NCI-H2171 treated with DMSO at 0.1 percent for 48 hours (cell line): ENCODE measurements at regions not wholly inside any gene's neighbourhood (a gene's known extent, or its start where the extent isn't known, plus 50 kb on each side); places are given as distances from the start of the nearest gene placed in this dataset.

Experiments used
- DNase-seq: peaks from one replicate; lab custom pipeline; 2025; lab: John Stamatoyannopoulos, UW

GRCh38 chr9:4435197-4435596 is 55.1 kb upstream of the SLC1A1 start:
- no peak for DNase-seq

DNA sequence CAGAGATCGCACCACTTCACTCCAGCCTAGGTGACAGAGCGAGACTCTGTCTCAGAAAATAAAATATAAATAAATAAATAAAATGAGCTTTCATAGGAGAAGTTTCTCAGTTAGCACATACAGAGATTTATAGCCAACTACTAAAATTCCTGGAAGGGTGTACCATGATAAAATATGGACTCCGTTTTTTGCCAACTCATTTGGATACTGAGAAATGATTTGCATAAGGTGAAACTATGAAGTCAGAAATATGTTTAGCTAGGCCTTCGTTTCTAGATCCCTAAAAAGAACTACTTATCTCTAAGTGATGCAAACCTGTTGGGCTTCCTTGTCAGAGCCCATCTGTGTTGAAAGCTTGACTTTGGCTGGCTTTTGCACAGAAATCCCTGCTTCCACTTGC is 56.9 kb upstream of the SLC1A1 start:
- no peak for DNase-seq

DNA sequence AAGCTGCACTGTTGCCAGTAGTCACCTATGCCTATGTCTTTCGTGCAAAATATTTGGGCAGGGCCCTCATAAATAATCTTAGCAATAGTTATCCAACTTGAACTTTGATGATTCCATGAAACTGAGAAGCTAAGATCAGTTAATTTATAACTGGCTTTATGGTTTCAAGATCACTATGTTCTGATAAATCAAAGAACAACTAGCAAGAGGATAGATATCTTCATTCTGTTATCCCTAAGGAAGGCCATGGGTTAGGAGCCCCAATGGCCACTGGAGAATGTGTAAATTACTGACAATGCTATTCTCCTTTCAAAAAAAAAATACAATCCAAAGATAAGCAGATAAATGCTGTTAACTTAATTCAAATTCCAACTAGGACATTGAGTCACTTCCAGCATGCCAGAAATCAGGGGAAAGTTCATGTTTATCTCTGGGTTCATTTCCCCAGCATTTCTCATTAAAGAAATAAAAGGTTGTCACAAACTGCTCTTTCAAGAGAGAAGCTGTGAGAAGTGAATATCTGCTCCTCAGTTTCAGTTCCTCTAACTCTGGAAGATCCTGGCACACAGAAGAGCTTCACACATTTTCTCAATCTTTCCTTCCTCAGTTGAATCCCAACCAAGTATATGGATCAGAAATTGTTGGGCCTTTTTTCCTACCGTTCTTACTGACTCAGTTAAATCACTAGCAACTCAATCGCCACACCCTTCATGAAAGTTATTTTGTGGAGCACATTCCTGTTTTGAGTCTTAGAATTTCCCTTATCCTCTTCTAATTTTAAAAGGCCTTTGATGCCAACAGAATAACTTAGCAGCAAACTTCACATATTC is 59.6 kb upstream of the SLC1A1 start:
- DNase-seq = no peak

DNA sequence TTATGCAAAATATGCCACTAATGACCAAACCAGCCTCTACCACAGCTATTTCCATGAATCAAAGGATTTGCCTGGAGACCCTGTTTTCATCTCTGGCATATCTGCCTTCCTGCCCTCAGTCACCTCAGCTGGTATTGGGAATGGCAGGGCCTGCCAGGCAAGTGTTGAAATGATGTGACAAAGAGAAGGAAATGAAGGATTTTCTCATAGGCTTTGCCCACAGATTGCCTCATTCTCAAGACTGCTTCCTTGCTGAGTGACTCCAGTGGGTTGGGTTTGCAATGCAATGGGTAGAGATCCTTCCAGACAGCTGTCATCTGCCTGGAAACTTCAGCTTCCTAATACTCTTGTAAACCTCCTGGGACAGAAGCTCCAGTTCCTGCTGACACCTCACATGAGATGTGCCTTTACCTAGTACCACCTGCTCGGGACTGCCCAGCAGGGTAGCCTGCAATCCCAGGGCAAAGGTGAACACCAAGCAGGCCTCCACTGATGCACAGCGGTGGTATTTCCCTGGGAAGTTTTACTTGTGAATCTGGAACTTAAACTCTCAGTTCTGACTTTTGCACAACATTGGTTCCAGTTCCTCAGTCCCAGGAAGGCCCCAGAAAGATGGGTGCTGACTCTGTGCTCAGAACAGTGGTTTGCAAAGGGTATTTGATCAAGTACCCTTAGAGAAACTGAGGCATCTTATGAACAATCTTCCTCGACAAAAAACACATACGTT is 64.8 kb upstream of the SLC1A1 start:
- no peak for DNase-seq

- DNase-seq = no peak
These were observed 65.4 kb upstream of the SLC1A1 start for GRCh38 chr9:4424891-4425290.

DNA sequence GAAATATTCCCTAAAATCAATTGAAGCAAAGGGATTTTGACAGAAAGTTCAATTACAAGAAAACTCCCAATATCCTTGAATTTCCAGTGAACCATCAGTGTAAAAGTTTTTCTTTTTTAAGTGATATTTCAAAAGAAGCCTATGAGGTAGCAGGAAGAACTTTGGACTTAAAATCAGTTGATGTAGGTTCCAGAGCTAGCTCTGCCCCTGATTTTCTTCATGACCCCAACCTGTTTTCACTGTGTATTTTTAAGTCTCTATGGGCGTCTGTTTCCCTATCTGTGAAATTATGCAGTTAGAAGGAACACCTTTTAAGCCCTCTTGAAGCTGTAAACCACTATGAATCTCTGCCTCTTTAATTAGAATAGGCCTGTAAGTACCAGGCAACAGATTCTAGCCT is 66.2 kb upstream of the SLC1A1 start:
- DNase-seq = no peak

DNA sequence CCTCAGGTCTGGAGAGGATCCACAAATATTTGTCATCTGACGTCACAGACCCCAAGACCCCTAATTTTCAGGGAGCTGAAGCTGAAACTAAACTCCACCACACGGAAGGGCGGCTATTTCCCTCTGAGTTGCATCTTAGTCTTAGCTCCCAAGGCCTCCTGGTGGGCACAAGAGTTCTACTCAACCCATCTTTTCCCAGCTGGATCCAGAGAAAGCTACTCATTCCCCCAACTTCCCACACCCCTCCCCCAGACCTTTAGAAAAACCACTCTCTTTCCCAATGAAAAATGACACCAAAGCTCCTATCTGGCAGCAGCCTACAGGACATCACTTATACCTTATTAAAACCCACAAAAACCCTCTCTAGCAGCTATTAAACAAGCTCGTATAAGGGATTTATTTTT is 67.1 kb upstream of the SLC1A1 start:
- no peak for DNase-seq

DNA sequence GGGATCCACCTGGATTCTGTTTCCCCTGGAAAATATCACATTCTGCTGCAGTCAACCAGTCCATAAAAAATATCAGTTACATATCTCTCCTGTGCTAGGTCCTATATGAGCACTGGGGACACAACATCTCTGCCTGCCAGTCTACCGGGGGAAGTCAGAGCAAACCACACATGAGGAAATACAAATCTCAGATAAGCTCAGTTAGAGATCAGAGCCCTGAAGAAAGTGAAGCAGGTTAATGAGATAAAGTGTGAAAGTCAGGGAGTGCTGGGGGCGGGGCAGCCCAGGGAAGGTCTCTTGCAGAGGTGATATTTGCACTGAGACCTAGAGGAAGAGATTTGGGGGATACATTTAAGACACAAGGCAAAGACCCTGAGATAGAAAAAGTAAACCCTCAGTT is 67.8 kb upstream of the SLC1A1 start:
- no peak for DNase-seq

DNA sequence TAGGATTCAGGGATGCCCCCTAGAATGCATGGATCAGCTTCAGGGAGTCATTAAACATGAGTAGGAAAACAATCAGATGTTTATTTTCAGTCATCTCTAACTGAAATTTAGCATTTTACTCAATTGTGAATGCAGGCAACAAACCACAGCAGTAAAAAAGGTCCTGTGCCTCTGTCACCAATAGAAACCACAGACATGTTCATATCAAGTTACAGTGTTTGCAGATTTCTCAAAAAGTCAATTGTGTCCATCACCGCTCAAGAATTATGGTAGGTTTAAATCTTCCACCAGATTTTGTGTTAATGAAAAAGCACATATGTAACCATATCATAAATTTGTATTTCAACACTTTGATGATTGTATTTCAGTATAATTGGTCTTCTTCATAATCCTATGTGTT is 68.4 kb upstream of the SLC1A1 start:
- no peak for DNase-seq

DNA sequence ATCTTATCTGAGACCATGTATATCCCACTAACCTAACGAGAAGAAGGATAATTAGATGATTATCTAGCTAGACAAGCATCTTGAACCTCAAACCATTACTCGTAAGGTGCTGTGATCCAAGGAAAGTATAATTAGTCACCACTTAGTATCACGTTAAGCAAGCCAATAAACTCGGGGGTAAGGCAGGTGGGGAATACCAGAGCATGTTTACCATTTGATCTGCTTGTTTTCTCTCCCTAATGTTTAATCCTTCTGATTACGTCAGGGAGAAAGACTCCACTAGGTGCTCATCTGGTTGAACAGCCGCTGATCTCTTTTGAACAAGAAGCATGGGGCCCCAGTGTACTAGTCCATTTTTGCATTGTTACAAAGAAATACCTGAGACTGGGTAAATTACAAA is 69.9 kb upstream of the SLC1A1 start:
- no peak for DNase-seq

- no peak for DNase-seq
These were observed 72.5 kb upstream of the SLC1A1 start for GRCh38 chr9:4417578-4418325.

DNA sequence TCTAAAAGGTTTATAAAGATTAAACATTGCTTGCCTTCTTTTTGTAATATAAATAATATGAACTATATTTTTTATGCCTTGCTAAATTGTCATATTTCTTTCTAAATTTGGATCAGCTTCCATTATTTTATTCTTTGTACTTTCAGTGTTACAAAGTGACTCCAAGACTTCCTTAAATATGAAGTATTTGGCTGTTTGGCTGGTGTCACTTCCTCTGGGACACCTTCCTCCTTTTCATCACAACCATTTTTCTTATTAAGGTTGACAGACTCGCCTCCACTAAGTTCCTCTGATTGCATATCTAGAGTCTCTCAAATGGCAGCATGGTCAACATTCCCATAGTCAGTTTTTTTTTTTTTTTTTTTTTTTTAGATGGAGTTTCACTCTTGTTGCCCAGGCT is 73.8 kb upstream of the SLC1A1 start:
- no peak for DNase-seq

DNA sequence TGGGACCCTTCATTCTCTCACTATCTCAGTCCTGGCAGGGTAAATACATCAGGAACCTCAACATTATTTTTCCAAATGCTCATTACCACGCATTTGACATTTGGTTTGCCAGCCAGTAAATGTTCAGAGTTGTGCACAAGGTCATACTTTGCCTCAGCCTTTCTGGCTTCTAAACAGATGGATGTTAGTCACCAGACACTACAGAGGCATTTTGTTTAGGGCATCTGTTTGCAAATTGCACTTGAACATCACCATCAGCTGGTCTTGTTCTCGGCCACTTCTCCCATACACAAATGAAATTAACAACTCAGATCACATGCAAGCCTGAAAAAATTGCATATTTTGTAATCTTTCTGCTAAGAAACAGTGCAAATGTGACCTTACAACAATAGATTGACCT is 75.0 kb upstream of the SLC1A1 start:
- DNase-seq = peak; percentile 36

- DNase-seq = no peak
These were observed 76.4 kb upstream of the SLC1A1 start for GRCh38 chr9:4413856-4414255.

- no peak for DNase-seq
These were observed 86.1 kb upstream of the SLC1A1 start for GRCh38 chr9:4404156-4404555.

- DNase-seq = no peak
These were observed 87.8 kb upstream of the SLC1A1 start for GRCh38 chr9:4402501-4402900.

- no peak for DNase-seq
These were observed 89.5 kb upstream of the SLC1A1 start for GRCh38 chr9:4400731-4401130.

DNA sequence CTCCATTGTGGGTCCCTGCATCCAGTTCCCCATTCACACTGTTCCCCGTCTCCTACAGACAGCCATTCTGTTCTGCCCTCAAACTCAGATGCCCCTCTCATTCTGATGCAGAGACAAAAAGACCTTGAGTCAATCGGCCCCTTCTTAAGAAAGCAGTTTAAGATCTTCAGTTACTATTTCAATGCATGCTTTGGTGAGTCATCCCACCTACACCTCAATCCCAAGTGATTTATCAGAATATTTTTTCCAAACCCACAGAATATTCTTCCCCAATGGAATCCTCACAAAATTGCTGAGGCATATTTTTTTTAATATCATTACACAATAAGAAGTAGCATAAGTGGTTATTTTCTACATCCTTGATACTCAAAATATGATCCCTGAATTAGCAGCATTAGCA is 92.4 kb upstream of the SLC1A1 start:
- no peak for DNase-seq

DNA sequence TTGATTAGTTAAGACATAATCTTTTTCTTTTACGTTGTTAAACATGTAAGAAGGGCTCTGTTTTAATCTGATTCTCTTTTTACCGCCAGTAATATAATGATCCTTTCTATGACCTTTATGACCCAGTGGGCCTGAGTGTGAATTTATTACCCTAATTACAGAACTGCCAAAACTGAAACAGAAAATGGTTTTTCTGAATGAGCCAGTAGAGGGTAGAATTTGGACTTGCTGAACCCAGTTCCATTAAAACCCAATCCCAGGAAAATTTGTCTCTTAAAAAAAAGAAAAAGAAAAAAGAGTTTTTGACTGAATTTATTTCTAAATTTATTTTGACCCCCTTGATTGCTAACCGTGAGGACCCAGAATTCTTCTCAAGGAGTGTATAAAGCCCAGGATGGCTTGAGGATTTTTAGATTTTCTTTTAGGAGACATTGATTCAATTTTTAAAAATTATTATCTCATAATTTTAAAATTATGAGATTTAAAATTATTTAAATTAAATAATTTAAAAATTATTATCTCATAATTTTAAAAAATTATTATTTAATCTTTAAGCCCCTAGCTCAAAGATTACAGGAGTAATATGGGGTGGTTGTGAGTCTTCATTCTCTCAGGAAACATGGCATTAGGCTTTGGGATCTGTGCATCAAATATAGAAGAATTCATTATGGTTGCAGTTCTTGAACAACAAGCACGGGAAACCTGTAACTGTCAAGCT is 94.1 kb upstream of the GLIS3 start:
- DNase-seq = no peak

GRCh38 chr9:4389755-4390154 is 89.9 kb upstream of the GLIS3 start:
- DNase-seq = no peak

GRCh38 chr9:4389003-4389402 is 89.1 kb upstream of the GLIS3 start:
- no peak for DNase-seq

GRCh38 chr9:4386819-4387218 is 87.0 kb upstream of the GLIS3 start:
- no peak for DNase-seq
